Parathyroid adenoma (tissue), 2 donors: ENCODE measurements at regions not wholly inside any gene's neighbourhood (a gene's known extent, or its start where the extent isn't known, plus 50 kb on each side); places are given as distances from the start of the nearest gene placed in this dataset.
"Not testable (repeated sequence)": the region's sequence is repeated elsewhere in the genome, so short reads cannot be mapped to it uniquely, and the experiment has no call there.

Source experiments
- H2AFZ ChIP-seq: fragments of 300-600 bp; sonication (generic); one replicate; pipeline ENCODE4 v1.7.0; 2017; ENCODE audit warnings: antibody characterized with exemption, mild to moderate bottlenecking
- H3K27ac ChIP-seq: fragments of 300-600 bp; sonication (generic); one replicate; pipeline ENCODE4 v1.7.0; 2017
- H3K27me3 ChIP-seq: fragments of 300-600 bp; sonication (generic); one replicate; pipeline ENCODE4 v1.7.0; 2017; ENCODE audit warnings: low read length; ENCODE audit not compliant: control insufficient read depth, insufficient read depth
- H3K36me3 ChIP-seq: fragments of 300-600 bp; sonication (generic); one replicate; pipeline ENCODE4 v1.7.0; 2017; ENCODE audit warnings: low read length; ENCODE audit not compliant: control insufficient read depth, insufficient read depth
- H3K4me1 ChIP-seq: fragments of 300-600 bp; sonication (generic); one replicate; pipeline ENCODE4 v1.7.0; 2017; ENCODE audit warnings: control low read depth
- H3K4me2 ChIP-seq: fragments of 300-600 bp; sonication (generic); one replicate; pipeline ENCODE4 v1.7.0; 2017; ENCODE audit warnings: low read length
- H3K4me3 ChIP-seq: fragments of 300-600 bp; sonication (generic); one replicate; pipeline ENCODE4 v1.7.0; 2017; ENCODE audit warnings: low read depth, low read length
- H3K79me2 ChIP-seq: fragments of 300-600 bp; sonication (generic); one replicate; pipeline ENCODE4 v1.7.0; 2017; ENCODE audit warnings: control low read depth
- H3K9ac ChIP-seq: fragments of 300-600 bp; sonication (generic); one replicate; pipeline ENCODE4 v1.7.0; 2017; ENCODE audit warnings: mild to moderate bottlenecking
- H3K9me3 ChIP-seq: fragments of 300-600 bp; sonication (generic); one replicate; pipeline ENCODE4 v1.7.0; 2017; ENCODE audit warnings: low read length; ENCODE audit not compliant: control insufficient read depth
- TF ChIP-seq, protein P1 (sequence below): fragments of 300-600 bp; sonication (generic); IDR thresholded peaks from one replicate; pipeline ENCODE4 v1.7.0; 2017; ENCODE audit warnings: antibody characterized with exemption, mild to moderate bottlenecking
- donor health status: primary hyperparathyroidism.

DNA sequence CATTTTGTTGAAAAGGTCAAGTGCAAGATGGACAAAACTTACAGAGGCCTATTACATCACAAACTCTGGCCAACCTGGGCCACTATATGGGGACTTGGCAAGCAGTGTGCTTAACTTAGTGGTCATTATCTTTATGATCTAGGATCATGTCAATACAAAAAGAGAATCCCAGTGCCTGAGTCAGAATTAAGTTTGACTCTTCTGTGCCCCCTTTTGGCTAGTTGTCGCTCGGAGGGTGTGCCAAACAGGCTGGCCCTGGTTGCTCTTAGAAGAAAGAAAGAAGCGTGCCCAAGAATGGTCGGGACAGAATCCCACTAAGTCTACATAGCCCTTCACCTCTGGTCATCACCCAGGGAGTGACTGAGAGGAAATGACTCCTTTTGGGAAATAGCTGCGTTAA, 100.1 kb downstream of the EIF4E start:
- TF ChIP-seq, protein P1, sequence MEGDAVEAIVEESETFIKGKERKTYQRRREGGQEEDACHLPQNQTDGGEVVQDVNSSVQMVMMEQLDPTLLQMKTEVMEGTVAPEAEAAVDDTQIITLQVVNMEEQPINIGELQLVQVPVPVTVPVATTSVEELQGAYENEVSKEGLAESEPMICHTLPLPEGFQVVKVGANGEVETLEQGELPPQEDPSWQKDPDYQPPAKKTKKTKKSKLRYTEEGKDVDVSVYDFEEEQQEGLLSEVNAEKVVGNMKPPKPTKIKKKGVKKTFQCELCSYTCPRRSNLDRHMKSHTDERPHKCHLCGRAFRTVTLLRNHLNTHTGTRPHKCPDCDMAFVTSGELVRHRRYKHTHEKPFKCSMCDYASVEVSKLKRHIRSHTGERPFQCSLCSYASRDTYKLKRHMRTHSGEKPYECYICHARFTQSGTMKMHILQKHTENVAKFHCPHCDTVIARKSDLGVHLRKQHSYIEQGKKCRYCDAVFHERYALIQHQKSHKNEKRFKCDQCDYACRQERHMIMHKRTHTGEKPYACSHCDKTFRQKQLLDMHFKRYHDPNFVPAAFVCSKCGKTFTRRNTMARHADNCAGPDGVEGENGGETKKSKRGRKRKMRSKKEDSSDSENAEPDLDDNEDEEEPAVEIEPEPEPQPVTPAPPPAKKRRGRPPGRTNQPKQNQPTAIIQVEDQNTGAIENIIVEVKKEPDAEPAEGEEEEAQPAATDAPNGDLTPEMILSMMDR, result no peak
- Histone ChIP-seq H3K79me2 (no peaks in the 10 kb centered on the region), H3K27ac (no peak overlapping the region), H3K27me3 (no peaks in the 10 kb centered on the region), H2AFZ (no peak overlapping the region), H3K4me2 (no peak overlapping the region), H3K4me3 (no peak overlapping the region), H3K36me3 (no peaks in the 10 kb centered on the region), H3K9ac (no peak overlapping the region), H3K9me3 (no peaks in the 10 kb centered on the region), H3K4me1 (no peaks in the 10 kb centered on the region)

GRCh38 chr4:98827661-98828060, 101.3 kb downstream of the EIF4E start:
- H2AFZ ChIP-seq, result no peak overlapping the region
- no peak overlapping the region for H3K27ac ChIP-seq
- H3K9ac ChIP-seq, result no peak overlapping the region
- H3K4me2 ChIP-seq, result no peak overlapping the region
- no peaks in the 10 kb centered on the region for H3K27me3 ChIP-seq
- no peaks in the 10 kb centered on the region for H3K4me1 ChIP-seq
- H3K4me3 ChIP-seq, result no peak overlapping the region
- no peaks in the 10 kb centered on the region for H3K36me3 ChIP-seq
- TF ChIP-seq, protein P1, result no peak
- H3K79me2 ChIP-seq, result no peaks in the 10 kb centered on the region
- H3K9me3 ChIP-seq, result no peaks in the 10 kb centered on the region

GRCh38 chr4:98822144-98822543, 106.8 kb downstream of the EIF4E start:
- Histone ChIP-seq H2AFZ (no peak overlapping the region), H3K27me3 (no peaks in the 10 kb centered on the region), H3K9me3 (no peaks in the 10 kb centered on the region), H3K9ac (no peak overlapping the region), H3K79me2 (no peaks in the 10 kb centered on the region), H3K4me1 (no peaks in the 10 kb centered on the region), H3K27ac (no peak overlapping the region), H3K36me3 (no peaks in the 10 kb centered on the region), H3K4me3 (no peak overlapping the region), H3K4me2 (no peak overlapping the region)
- TF ChIP-seq, protein P1, result no peak

DNA sequence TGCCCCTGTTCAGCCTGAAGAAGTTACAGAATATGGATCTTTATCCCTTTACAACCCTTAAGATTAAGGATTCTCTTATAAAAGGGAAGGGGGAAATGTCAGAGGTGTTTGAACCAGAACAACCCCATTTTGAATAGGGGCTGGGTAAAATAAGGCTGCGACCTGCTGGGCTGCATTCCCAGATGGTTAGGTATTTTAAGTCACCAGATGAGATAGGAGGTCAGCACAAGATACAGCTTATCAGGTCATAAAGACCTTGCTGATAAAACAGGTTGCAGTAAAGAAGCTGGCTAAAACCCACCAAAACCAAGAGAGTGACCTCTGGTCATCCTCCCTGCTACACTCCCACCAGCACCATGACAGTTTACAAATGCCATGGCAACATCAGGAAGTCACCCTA, 110.8 kb downstream of the EIF4E start:
- H3K9ac ChIP-seq, H3K36me3 ChIP-seq, H2AFZ ChIP-seq, H3K27ac ChIP-seq, H3K9me3 ChIP-seq, H3K4me2 ChIP-seq, H3K79me2 ChIP-seq, H3K27me3 ChIP-seq, H3K4me1 ChIP-seq, H3K4me3 ChIP-seq: not testable (repeated sequence)

- H3K27ac ChIP-seq, result no peak overlapping the region
- no peak overlapping the region for H3K4me2 ChIP-seq
- no peaks in the 10 kb centered on the region for H3K36me3 ChIP-seq
- H3K4me1 ChIP-seq, result no peaks in the 10 kb centered on the region
- H3K27me3 ChIP-seq, result no peaks in the 10 kb centered on the region
- TF ChIP-seq, protein P1, result no peak
- H3K79me2 ChIP-seq, result no peaks in the 10 kb centered on the region
- no peak overlapping the region for H3K9ac ChIP-seq
- H3K4me3 ChIP-seq, result no peak overlapping the region
- H2AFZ ChIP-seq, result no peak overlapping the region
- H3K9me3 ChIP-seq, result no peaks in the 10 kb centered on the region
These were observed 112.1 kb downstream of the EIF4E start for GRCh38 chr4:98816816-98817215.
